ENCODE measurements at regions not wholly inside any gene's neighbourhood (a gene's known extent, or its start where the extent isn't known, plus 50 kb on each side); places are given as distances from the start of the nearest gene placed in this dataset.
"Not testable (repeated sequence)": the region's sequence is repeated elsewhere in the genome, so short reads cannot be mapped to it uniquely, and the experiment has no call there.

DNA sequence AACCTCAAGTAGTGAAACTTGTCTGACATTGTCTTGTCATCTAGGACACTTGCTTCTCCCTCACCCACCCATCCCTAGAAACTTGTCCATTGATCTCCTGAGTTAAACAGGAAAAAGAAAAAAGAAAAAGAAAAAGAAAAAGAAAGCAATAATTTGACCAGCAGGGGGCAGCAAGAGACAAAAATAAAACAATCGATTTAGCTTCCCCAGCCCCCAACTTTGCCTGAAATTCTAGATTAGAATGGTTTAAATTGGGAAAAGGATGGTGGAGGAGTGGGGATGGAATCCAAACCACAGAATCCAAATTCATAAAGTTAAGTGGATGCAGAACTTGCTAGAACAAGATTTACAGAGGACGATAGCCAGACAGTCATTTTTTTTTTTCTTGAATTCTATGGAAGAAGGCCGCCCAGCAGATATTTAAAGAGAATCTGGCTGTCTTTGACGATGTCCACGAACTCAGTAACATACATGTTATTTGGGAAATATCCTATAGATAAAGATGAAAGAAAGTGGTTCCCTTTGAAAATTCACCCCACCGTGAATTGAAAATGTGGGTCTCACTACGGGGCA, 282.9 kb downstream of the USP46 start:
- peak; percentile 42 for DNase-seq

DNA sequence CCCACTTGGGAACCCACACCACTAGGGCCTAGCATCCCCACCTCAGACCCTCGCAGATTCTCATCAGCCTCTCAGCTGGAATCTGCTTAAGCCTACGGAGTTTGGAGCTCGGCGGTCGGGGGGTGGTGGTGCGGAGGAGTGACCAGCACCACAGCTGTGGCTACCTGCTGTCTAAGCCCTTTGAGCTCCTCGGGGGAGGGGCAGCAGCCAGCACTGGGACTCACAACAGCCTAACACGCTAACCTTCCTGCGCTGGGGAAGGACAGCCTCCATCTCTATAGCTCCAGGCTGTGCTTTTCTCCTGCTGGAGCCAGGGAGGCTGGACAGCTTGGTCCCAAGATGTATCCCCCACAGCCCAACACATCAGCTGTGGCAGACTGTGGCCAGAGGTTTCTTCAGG, 281.5 kb downstream of the USP46 start:
- no peak for DNase-seq

DNA sequence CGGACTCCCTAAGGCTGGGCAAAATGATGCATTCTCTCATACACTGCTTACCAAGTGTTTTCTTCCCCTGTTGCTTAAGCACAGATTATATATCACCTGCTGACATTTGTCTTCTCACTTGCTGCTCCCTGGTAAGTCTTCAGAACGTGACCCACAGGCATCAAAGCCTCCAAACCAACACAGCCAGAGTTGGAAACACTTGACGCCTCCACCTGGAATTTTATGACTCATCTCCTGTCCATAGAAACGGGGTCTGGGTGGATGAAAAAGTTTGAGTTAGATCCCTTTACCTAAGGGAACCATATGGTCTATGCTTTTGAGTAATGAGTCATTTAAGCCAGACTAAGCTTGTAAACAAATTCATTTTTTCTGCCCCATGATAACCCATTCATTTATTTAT, 251.6 kb downstream of the USP46 start:
- DNase-seq = peak; percentile 5

DNA sequence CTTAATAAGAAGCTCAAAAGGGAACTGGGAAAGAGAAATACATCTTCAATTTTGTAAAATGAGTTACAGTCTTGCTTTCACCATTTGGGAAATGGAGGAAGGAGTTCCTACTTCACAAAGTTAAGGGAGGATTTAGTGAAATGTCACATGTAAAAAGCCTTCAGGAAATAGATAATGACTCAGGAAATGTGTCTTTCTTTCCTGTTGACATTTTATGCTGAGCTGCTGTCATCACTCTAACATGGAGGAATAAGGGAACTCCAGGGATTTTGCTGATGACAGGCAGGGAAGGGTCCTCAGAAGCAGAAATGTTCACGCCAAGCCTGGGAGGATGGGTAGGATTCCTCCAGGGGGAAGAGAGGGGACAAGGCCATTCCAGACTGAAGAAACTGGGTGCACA, 251.1 kb downstream of the USP46 start:
- no peak for DNase-seq

DNA sequence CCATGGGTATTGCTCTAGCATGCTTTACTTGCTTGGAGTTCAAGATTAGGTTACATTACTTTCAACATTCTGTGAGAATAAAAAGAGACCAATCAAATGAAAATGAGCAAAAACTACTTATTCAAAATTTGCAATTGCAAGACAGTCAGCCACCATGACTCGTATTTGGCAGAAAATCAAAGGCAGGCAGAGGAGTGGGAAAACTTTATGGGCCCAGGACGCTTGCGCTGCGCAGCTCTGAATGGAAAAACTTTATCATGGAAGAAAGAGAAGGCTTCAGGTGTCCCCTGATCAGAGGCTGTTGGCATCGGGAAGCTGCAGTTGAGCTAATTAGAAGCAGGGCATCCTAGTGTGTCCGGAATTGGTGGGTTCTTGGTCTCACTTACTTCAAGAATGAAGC, 250.6 kb downstream of the USP46 start:
- DNase-seq = no peak

DNA sequence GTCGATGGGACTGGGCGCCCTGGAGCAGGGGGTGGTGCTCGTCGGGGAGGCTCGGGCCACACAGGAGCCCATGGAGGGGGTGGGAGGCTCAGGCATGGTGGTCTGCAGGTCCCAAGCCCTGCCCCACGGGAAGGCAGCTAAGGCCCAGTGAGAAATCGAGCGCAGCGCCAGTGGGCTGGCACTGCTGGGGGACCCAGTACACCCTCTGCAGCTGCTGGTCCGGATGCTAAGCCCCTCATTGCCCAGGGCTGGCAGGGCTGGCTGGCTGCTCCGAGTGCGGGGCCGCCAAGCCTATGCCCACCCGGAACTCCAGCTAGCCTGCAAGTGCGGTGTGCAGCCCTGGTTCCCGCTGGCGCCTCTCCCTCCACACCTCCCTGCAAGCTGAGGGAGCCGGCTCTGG, 249.3 kb downstream of the USP46 start:
- not testable (repeated sequence) for DNase-seq

DNA sequence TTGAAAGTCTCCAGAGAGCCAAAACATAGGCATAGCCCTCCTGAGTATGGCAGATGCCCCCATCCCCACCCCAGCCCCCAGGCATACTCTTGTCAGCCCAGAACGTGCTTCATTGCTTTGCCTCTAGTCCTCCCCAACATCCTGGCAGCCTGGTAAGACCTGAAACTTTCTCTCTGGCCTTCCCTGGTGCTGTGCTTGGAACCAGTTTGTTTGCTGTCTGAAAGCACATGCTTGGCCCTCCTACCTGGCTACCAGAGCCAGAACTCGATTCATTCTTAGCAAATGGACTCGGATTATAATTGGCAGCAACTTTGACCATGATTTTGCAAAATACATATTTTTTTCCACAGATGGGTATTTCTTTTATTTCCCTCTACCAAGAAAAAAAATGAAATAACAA, 248.1 kb downstream of the USP46 start:
- no peak for DNase-seq

DNA sequence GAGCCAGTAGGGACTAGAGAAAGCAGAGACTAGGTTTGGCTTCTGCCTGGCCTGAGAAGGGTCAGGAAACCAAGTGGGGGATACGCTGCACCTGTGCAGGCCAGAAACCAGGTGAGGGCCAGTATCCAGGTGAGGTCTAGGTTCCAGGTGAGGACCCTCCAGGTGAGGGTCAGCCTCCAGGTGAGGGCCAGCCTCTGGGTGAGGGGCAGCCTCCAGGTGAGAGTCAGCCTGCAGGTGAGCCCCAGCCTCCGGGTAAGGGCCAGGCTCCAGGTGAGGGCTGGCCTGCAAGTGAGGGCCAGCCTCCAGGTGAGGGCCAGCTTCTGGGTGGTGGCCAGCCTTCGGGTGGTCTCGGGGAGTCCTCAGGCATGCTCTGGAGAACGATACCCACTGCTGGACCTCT, 238.8 kb downstream of the USP46 start:
- no peak for DNase-seq

DNA sequence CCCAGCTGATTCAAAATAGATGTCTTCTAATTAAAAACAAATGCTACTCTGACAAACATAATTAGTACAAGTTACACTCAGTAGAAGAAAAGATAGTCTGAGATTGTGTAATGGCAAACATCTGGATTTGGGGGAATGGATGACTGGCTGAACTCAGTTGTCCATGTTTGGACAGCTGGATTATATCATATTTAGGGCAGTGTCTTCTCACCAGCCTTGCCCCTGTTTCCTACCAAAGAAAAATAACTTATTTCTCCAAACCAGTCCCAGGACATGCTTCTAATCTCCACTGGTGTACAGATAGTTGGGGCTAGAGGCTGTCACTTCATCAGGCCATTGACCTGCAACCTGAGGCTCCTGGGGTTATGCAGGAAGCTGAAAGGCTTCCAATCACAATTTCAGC, 237.3 kb downstream of the USP46 start:
- DNase-seq = no peak

DNA sequence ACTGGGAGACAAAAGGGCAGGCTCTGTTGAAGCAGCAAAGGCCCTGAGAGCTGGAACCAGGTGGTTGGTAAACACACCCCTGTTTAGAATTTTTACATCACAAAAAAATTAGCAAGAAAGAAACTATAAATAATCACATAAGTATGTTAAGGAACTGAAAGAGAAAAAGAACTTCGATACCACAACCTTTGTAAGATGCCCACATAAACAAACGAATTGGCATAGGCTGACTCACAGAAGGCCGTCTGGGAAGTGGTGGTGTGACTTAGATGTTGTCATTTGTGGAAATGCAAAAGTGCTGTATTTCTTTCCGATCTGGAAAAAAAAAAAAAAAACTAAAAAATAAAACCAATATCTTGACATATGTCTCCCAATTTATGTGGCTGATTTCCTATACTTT, 235.1 kb downstream of the USP46 start:
- no peak for DNase-seq

DNA sequence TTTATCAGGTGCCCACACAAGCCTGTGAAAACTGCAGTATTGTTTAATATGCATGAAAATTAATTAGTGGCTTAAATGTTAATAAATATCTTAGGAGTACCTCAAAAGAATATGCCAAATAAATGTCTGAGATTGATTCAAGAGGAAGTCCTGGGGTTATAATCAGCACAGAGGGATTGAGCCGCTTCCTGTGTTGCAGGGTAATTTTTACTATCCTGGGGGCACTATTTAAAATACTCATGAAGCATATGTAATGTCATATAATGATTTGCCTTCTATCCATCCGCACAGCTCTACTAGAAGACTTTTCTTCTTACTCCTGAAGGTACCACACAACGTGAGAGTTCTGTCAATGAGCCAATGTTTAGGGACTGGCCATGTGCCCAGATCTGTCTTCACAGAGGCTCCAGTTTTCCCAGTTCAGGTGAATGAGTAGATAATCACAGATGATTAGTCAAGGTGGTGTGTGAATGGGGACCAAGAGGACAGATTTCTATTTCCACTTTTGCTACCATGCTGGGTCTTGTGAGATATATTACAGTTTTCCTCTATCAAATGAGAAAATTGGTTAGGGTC, 233.3 kb downstream of the USP46 start:
- no peak for DNase-seq

DNA sequence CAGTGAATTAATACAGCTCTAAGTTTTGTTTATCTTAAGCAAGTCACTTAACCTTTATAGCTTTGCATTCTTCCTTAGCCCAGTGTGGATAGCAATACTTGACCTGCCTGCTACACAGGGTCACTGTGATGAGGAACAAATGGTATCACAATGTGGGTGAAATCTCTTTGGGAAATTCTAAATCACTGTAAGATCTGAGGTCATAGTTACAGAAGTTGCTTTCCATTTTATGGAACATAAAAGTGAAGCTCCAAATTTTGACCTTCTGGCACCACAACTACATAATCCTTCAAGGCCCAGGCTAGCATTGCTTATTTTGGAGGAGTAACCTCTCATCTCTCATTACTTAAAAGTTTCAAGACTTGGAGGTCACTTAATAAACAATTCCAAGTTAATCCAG, 227.7 kb downstream of the USP46 start:
- DNase-seq = no peak

DNA sequence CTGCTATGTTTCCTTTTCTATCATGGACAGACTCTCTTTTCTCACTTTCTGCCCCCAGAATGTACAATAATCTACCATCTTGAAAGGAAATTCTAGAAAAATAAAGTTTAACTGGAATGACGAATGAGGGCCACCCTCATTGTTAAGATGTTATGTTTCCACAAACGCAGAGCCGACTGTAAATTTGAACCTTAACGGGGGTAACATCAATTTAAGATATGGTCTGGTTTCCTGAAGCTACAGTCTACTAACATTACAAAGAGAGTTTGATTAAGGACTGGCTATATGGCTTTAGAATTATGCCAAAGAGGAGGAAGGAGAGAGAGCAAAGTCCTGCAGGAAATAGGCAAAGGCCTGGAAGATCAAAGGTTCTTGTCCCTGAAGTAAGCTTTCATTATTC, 227.2 kb downstream of the USP46 start:
- no peak for DNase-seq

DNA sequence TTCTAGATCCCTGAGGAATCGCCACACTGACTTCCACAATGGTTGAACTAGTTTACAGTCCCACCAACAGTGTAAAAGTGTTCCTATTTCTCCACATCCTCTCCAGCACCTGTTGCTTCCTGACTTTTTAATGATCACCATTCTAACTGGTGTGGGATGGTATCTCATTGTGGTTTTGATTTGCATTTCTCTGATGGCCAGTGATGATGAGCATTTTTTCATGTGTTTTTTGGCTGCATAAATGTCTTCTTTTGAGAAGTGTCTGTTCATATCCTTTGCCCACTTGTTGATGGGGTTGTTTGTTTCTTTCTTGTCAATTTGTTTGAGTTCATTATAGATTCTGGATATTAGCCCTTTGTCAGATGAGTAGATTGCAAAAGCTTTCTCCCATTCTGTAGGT, 216.6 kb downstream of the USP46 start:
- not testable (repeated sequence) for DNase-seq

DNA sequence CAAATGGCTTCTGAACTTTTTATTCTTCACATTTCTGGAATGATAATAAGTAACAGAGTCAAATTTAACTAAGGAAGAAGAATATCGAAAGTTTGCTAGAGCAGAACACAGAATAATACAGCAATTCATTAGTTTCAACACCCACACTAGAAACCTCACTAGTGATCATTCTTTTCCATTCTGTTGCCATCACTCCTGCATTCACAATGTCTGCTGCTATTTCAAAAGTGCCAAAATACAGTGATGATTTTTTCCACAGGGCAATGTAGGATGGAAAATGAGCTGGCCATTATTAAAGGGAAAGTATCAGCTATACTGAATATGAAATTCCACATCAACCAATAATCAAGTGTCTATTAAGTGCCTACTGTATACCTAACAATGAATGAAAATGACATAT, 186.7 kb downstream of the USP46 start:
- no peak for DNase-seq

DNA sequence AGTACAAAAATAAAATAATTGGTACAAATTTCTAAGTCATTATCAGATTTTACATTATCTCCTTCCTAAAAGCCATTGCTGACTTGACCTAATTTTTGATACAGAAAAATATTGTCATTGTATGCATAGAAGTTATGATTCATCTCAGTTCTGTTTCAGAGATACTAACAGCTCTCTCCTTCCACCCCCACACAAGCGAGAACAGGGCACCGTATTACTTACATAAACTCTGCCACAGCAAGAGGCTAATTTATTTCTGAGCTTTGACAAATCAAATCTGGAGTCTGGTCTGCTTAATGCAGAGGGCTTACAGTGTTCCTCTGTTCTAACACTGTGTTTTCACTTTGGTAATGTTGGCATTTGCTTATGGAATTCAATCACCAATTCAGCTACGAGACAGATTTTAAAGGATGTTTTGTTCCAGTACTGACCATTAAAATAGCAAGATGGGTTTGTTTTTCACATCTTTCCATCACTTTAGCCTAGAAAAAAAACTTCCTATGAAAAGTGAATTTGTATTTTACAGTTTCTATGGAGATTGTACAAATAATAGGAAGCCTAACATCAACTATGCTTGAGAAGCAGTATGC, 181.8 kb downstream of the USP46 start:
- no peak for DNase-seq

DNA sequence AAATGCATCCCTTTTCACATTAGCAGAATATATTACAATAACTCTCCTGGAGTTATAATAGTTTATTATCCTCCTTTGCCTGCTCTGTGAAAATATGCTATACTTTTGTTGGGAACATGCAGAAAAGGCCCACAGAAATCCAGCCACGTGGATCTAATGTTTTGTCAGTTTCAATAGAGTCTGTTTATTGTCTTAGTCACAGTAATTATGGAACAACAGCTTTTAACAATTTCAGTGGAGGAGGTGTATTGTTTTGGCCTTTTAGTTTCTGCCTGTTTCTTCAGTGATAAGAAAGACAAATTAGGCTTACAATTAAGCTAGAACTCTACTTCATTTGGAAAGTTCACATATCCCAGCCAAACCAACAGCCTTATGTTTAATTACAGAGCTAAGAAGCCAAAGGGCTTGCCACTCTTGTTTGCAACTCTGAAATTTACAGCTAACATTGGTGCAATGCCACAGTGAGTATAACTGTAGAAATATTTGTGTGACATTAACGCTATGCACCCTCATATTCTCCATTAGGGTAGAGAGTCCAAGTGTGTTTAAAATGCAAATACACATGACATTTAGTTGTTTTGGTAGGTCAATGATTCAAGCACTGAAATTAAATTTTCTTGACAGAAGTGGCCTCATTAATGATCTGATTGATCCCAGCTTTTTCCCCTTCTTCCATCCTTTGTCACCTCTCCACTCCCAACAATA, 175.8 kb downstream of the USP46 start:
- DNase-seq = no peak

DNA sequence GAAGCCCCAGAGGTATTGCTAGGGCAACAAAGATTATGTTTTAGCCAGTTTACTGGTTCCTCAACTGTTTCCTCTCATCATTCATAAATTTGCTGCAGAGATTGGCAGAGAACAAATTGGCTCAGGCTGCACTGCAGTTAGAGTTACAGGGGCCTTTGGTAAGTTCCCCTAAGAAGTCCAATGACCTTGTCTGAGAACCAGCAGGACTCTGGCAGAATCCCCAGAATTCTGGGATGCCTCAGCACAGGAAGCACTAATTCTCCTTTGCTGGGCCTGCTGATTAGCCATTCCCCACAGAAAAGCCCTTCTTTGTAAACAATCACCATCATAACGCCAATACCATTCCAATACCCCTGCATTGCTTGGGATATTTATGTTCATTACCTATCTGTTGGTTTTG, 151.3 kb downstream of the USP46 start:
- DNase-seq = no peak

DNA sequence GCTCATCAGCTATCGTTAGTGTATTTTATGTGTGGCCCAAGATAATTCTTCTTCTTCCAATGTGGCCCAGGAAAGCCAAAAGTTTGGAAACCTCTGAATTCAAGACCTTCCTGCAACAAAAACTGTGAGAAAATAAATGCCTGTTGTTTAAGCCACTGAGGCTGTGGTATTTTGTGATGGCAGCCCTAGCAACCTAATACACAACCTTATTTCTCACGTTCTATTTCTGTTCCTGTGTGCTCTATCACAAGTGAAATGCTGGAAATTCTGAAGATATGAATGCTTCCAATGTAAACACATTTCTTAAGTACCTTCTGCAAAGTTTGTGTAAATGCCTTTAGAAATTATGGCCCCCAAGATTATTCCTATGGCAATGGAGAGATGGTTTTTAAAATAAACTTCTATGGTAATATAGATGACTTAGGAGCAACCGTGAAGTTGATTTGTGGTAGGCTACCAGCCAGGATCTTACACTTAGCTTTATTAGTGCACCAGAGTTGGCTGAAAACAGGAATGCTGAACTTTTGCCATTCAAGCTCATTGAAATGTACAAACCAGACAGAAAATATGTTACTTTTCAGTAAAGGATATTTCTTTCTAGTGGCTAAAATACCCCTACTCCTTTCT, 148.0 kb downstream of the USP46 start:
- no peak for DNase-seq

DNA sequence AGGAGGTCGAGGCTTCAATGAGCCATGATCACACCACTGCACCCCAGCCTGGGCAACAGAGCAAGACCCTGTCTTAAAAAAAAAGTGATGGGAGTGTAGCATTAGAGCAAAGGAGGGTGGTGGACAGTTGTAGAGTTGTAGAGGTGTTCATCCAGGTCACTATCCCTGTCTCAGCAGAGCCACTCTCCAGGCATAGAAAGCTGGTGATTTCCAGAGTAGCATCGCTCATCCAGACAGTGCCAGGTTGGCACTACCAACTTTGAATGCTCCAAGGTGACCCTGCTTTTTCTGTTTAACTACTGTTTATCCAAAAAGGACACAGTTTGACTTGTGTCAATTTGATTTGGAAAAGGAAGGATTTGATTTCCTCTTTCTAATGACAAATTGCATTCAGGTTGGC, 147.3 kb downstream of the USP46 start:
- no peak for DNase-seq

DNA sequence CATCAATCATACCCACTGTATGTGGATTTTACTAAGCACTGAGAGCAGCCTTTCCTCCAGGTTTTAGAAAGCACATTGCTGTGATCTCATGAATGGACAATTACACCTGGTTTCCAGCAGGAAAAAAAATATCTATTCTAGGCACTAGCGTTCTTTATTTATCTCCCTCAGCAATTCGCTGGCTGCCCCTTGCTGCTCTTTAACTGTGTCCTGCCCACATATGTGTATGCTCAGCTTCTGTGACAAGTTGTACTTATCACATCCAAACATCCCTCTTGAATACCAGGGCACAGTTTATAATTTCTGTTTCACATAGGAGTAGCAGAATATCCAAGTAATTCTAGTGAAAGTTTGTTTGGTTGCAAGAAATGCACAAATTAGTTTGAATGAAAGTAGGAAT, 146.8 kb downstream of the USP46 start:
- no peak for DNase-seq

DNA sequence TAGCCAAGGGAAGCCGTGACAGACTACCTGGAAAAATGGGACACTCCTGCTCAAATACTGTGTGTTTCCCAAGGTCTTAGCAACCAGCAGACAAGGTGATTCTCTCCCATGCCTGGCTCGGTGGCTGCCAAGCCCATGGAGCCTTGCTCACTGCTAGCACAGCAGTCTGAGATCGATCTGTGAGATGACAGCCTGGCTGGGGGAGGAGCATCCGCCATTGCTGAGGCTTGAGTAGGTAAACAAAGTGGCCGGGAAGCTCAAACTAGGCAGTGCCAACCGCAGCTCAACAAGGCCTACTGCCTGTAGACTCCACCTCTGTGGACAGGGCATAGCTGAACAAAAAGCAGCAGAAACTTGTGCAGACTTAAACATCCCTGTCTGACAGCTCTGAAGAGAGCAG, 137.0 kb downstream of the USP46 start:
- DNase-seq = not testable (repeated sequence)

DNA sequence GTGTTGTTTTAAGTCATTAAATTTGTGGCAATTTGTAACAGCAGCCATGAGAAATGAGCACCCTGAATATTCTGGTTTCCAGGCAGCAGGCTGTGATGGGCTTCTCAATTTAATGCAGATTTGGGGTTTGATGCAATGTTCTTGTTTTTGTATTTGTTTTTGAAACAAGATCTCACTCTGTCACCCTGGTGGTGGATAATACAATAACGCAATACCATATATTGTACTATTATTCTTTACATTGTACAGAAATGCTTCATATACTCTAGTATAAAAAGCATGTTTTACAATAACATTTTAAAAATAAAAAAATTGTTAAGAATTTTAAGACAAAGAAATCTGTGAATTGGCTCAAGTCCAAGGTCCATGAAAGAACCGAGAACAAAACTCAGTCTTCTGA, 129.1 kb downstream of the USP46 start:
- no peak for DNase-seq

DNA sequence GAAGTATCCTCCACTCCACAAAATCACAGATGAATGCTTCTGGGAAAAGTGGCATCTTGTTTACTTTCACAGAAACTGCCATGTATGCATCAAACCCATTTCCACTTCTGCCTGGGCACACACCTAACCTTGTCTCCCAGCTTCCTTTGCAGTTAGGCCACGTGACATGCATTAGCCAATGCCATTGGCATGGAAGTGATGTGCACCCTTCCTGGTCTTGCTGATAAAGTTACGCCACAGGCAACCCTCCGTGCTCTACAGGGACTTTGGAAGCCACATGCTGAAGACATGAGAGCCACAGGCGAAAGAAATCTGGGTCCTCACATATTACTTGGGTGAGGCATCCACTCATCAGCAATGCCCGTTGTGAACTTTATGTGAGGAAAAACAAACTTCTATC, 123.3 kb downstream of the USP46 start:
- DNase-seq = no peak

Data from NCI-H2171 treated with DMSO at 0.1 percent for 48 hours (cell line).